ENCODE measurements at regions not wholly inside any gene's neighbourhood (a gene's known extent, or its start where the extent isn't known, plus 50 kb on each side); places are given as distances from the start of the nearest gene placed in this dataset.

DNA sequence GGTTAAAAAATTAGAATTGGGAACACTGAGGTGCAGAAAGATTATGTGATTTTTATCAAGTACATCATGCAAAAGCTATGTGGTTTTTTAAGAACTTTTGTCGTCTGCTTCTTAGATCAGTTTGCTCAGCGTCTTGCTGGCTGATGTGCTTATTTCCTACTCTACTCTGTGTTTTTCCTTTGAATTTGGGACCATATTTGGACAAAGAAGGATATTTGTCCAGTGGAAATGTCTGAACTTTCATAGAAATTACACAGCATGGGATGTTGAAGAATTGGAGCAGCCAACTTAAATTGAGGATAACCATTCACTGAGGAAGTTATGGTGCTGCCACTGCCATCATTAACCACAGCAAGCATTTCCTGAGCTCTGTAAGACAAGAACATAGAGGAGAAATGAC, 252.8 kb upstream of the HS3ST5 start:
- DNase-seq: no peak

DNA sequence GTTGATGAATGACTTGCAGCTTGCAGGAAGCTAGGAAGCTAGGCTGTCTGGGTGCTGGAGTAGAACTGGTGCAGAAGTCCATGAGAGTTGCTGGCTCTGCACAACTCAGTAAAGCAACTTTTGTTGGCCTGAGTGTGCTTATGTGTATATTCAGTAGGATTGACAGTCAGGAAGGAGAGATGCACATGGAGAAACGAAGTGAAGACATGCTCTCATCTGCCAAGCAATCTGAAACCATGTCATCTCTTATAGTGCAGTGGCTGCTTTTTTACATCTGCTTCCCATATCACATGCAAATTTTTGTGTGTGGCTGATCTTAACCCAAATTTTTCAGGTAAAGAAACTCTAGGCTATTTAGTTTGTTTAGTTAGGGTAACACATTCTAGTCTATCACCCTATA, 252.4 kb upstream of the HS3ST5 start:
- DNase-seq: no peak

- no peak for DNase-seq
Measured at GRCh38 chr6:114592506-114592905, 249.7 kb upstream of the HS3ST5 start.

DNA sequence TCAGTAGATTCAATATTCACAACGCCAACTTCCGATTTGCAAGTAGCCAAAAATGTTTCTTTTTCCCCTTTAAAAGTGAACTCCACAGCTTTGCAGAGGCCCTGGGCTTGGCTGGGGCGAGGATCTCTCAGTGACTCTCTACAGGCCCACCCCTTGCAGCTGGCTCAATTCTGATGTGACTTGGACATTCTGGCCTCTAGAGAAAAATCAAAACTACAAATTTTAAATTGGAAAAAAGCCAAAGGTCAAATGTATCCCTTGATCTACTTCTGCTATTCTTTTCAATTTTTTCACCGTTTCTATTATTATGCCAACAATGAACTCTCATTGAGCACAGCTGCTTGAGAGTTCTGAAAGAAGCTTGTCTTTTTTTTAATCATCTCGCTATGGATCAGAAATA, 245.9 kb upstream of the HS3ST5 start:
- no peak for DNase-seq

DNA sequence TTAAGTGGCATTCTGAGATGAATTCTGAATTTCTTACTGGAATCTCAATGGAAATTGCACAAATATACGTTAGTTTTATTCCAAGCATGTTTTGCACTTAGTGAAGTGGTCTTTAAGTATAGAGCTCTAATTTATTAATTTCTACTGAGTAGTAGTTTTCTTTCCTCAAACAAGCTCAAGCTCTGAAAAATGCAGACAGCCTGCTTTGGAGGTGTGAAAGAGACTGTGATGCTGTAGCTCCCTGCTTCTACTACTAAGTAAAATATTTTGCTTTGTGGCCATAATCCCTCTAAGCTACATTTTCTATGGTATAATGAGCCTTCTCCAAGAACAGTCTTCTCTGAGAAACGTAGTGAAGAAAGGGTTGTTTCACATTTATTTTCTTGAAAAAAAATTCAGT, 243.5 kb upstream of the HS3ST5 start:
- no peak for DNase-seq

DNA sequence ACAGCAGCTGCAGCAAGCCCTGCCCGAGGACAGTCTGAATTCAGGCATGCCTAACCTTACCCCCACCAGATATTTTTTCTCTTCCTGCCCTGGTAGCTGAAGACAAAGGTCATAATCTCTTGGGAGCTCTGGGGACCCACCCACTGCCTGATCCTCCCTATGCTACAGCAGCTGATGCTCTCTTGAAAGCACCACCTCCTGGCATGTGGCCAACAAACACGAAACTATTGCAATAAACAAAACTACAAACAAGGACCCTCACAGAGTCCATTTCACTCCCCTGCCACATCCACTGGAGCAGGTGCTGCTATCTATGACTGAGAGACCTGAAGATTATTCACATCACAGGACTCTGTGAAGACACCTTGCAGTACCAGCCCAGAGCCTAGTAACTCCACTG, 238.5 kb upstream of the HS3ST5 start:
- DNase-seq: no peak

- DNase-seq: no peak
Measured at GRCh38 chr6:114580882-114581281, 238.1 kb upstream of the HS3ST5 start.

- DNase-seq: no peak
Measured at GRCh38 chr6:114579486-114579885, 236.7 kb upstream of the HS3ST5 start.

DNA sequence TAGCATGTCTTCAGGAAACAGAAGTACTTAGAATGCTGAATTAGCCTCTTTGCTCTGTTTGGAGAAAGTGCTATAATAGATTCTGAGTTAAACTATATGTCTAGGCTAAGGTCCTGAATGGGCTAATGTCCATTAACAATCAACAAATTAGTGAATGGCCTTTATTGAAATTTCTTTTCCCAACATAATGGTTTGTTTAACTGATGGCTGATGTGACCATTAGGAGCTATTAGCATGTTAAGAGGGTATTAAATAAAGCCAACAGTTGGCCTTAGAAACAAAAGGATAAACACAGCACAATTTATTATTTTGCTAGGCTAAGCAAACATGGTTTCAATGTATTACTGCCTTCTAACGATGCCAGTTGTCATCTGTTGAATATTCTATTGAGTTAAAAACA, 234.3 kb upstream of the HS3ST5 start:
- no peak for DNase-seq

GRCh38 chr6:114576330-114576729, 233.5 kb upstream of the HS3ST5 start:
- no peak for DNase-seq

DNA sequence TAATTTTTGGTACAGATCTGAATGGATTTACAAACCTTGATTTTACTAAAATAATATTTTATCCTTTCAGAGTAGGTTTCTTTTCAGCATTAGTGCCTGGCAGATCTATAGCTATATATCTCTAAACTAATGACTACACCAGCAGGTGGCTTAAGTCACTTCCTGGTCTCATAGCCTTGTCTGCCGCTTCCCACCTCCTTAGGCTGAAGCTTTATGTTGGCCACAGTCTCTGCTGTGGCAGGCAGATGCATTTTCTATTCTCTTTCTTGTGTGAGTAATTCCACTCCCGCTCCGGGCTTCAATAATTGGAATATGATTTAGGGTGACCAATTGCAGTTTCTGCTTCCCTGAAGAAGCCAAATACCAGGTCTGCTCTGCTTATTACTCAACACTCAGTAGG, 226.8 kb upstream of the HS3ST5 start:
- no peak for DNase-seq

DNA sequence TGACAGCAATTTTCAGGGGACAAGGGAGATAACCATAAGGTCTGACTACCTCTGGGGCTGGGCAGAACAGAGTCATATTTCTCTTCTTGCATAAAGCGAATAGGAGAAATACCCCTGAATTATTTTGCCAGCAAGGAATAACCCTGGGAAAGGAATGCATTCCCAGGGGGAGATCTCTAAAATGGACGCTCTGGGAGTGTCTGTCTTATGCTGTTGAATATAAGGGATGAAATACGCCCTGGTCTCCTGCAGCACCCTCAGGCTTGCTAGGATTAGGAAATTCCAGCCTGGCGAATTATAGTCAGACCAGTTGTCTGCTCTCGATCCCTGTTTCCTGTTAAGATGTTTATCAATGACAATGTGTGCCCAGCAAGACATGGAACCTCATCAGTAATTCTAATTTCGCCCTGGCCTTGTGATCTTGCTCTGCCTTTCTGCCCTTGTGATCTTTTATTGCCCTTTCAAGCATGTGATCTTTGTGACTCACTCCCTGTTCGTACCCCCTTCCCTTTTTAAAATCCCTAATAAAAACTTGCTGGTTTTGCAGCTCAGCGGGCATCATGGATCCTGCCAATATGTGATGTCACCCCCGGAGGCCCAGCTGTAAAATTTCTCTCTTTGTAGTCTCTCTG, 221.6 kb upstream of the HS3ST5 start:
- no peak for DNase-seq

DNA sequence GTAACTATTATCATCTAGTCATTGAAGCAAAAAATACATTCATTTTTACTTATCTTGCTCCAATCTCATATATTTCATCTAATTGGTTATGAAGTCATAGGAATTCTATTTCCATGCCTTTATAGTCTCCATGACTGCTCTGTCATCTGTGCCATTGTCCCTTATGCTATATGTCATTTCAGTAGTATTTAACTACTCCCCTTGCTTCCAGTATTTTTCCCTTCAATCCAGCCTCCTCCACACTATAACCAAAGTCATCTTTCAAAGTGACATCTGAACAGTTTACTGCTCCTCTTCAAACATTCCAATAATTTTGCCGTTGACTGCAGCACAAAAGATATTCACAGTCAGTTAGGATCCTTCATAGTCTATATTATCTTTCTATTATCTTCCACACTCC, 216.6 kb upstream of the HS3ST5 start:
- peak in 1 of 2 experiments; percentile 5 for DNase-seq

GRCh38 chr6:114558153-114558552, 215.3 kb upstream of the HS3ST5 start:
- no peak for DNase-seq

DNA sequence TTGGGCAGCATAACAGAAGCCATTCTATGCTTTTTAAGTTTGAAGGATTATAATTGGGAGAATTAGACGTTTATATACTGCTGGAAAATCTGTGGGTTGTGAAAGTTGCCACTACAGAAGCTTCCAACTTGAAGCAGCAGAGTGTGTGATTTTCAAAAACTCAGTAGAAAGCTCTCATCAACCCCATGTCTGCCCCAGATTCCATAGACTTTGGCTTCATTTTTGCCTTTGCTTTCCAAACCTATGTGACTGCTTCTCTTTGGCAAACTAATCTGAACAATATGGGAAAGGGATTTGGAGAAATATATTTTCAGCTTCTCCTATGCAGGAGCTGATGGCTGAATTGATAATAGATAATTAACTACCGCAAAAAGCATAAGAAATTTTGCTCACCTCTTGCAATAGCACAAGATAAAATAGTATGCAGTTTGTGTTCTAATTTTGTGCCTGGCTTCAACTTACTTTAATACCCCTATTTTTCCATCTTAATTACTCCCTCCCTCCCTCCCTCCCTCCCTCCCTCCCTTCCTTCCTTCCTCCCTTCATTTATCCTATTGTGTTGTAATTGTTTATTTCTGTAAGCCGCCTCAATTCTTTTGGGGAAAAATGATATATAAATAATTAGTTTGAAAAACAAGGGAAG, 214.1 kb upstream of the HS3ST5 start:
- DNase-seq: no peak

GRCh38 chr6:114550316-114550715, 207.5 kb upstream of the HS3ST5 start:
- no peak for DNase-seq

DNA sequence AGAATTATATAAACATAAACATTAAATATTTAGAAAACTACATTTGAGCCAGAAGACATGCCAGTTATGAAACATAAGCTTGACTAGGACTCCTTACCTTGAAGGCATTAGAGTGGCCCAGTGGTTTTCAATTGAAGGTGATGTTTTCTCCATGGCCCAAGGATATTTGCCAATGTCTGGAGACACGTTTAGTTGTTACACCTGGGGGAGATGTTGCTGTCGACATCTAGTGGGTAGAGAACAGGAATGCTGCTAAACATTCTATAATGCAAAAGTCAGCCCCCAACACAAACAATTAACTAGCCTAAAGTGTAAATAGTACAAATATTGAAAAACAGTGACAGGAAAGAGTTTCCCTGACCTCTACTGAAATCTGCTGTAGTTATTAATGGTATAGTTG, 200.9 kb upstream of the HS3ST5 start:
- DNase-seq: no peak

GRCh38 chr6:114541794-114542193, 199.0 kb upstream of the HS3ST5 start:
- no peak for DNase-seq

DNA sequence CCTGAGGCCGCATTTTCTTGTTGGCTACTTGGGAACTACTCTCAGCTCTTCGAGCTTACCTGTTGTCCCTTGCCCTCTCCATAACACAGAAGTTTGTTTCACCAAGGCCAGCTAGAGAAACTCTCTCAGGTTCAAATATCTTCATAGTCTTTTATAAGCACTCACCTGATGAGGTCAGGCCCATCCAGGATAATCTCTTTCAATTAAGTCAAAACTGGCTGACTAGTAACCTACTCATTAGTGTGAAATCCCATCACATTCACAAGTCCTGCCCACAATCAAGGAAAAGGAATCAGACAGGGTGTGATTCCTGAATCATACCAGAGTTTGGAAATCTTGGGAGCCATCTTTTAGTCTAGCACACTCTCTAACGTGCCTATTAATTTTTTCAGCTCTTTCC, 195.2 kb upstream of the HS3ST5 start:
- DNase-seq: no peak

DNA sequence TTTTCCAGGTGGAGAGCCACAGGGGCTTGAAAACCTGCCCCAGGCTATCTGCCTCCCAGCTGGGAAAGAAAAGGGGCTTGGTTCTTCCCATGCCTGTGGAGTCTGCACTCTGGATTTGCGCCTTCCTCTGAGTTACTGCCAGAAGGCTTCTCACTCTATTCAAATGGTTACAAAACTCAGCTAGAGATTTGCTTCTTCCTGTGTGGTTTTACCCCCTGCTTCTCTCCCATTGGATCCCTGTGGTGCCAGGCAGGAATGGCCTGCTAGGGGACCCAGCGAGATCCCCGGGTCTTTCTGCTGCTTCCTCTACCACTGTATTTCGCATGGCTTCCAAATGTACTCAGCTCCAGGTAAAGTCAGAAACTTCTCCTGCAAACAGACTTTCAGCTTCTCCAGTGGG, 192.0 kb upstream of the HS3ST5 start:
- no peak for DNase-seq

DNA sequence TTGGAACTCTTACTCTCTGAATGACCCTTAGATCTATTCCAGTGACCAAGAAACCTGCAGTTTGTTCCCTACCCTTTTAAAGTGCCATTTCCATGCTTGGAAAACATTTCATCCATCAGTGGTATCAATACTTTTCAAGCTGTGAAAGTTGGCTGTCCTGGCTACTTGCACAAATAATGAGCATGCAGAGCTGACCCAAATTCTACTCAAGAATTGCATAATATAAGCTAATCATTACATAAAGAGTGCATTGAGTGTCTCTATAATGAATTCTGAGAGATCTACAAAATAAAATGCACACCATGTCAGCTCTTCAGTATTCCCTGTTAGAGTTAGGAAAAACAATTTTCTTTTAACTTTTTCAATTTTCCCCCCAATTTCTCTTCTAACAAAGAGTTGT, 181.3 kb upstream of the HS3ST5 start:
- DNase-seq: no peak

- no peak for DNase-seq
Measured at GRCh38 chr6:114523508-114523907, 180.7 kb upstream of the HS3ST5 start.

DNA sequence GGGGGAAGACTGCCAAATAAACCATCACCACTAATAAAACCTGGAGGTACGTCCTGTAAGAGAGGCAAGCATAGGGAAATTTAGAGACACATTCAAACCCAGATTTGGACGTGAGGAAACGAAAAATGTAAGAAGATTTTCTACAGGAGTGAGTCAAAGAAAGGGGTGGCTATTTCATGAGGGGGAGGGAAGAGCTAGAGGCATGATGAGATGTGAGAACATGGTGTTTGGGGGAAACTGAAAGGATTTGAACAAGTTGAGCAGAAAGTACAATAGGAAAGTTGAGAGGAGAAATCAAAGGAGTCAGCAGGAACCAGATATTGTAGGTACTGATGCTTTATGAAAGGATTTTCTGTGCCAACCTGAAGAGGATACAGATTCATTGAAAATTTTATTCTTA, 179.1 kb upstream of the HS3ST5 start:
- DNase-seq: no peak

GRCh38 chr6:114520976-114521375, 178.2 kb upstream of the HS3ST5 start:
- DNase-seq: no peak

DNA sequence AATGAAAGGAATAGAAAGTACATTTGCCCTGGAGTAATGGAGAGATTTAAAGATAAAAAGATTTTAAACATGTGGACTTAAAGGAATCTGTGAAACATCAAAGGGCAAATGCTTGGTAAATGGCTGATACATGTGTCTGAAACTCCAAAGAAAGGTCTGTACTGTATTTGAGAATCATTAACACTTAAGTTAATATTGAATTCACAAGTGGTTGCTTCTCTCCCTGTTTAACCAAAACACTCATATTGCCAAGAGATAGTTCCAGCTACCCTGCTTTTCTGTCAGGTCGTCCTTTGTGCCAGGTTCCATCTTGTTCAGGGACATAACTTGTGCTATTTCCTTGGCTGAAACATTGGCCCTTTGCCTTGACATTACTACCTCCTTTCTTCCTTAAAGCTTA, 171.3 kb upstream of the HS3ST5 start:
- DNase-seq: no peak

All from SHP77 (cell line).